ENCODE measurements at regions not wholly inside any gene's neighbourhood (a gene's known extent, or its start where the extent isn't known, plus 50 kb on each side); places are given as distances from the start of the nearest gene placed in this dataset.

DNA sequence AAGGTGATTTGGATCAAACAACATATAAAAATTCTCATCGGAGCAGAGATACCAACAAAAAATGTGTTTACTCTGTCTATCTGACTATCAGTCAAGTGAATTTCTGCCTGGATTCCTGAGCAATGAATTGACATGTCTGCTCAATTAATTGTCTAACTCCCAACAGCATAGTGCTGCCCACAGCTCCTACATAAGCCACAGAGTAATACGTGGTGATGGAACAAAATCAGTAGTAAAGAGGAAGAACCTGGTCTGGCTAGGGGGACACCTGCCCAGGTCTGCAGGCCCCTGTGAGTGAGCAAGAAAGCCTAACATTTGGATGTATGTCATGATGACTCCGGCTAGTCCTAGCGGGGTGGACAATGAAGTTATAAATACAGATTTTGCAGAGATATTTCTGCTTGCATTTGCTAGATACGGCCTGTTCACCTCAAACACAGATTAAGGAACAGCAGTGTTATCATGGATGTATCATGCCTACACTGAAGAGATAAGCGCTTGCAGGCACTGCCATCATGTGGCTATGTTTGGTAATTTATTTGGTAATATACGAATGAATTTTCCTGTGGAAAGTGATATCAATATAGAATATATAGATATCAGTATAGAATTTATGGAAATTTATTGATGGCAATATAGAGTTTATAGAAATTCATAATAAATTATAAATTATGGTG lies 69.6 kb upstream of the LRRC8B start:
- DNase-seq = no peak
- Histone ChIP-seq H3K9me3 (replicated peaks) (no peaks in the 10 kb centered on the region), H3K27ac (replicated peaks) (no peak overlapping the region), H3K4me3 (no peak overlapping the region), H3K27me3 (ENCODE audit: low read depth) (no peaks in the 10 kb centered on the region), H3K36me3 (no peaks in the 10 kb centered on the region), H3K4me1 (no peaks in the 10 kb centered on the region)
- TF ChIP-seq, protein P1, sequence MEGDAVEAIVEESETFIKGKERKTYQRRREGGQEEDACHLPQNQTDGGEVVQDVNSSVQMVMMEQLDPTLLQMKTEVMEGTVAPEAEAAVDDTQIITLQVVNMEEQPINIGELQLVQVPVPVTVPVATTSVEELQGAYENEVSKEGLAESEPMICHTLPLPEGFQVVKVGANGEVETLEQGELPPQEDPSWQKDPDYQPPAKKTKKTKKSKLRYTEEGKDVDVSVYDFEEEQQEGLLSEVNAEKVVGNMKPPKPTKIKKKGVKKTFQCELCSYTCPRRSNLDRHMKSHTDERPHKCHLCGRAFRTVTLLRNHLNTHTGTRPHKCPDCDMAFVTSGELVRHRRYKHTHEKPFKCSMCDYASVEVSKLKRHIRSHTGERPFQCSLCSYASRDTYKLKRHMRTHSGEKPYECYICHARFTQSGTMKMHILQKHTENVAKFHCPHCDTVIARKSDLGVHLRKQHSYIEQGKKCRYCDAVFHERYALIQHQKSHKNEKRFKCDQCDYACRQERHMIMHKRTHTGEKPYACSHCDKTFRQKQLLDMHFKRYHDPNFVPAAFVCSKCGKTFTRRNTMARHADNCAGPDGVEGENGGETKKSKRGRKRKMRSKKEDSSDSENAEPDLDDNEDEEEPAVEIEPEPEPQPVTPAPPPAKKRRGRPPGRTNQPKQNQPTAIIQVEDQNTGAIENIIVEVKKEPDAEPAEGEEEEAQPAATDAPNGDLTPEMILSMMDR (IDR thresholded peaks at IDR 0.05; ENCODE audit: borderline replicate concordance) = peak; percentile 72
- intact Hi-C loops (cut with micrococcal nuclease) = loop anchor here (5.0 kb wide), 1 partner anchor 453 kb away; no protein-coding TSS in a partner anchor

DNA sequence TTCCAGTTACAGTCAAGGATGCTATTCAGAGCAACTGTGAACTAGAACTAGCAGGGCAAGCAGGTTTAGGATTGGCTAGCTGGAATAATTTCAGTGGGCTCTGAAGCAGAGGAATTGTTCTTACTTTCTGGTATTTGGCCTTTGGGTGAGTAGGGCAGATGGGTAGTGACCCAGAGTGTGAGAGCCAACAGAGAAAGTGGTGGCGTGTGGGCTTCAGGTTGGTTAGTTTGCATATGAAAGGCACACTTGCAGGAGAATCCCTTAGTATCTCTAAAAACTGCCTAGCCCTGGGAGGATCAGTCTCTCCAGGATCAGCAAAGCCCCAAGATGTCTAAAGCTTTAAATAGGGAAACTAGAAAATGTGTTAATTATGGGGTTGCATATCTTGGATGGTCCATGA lies 67.6 kb upstream of the LRRC8B start:
- H3K9me3 ChIP-seq (replicated peaks) = no peaks in the 10 kb centered on the region
- intact Hi-C loops (cut with micrococcal nuclease) = no loop called here

DNA sequence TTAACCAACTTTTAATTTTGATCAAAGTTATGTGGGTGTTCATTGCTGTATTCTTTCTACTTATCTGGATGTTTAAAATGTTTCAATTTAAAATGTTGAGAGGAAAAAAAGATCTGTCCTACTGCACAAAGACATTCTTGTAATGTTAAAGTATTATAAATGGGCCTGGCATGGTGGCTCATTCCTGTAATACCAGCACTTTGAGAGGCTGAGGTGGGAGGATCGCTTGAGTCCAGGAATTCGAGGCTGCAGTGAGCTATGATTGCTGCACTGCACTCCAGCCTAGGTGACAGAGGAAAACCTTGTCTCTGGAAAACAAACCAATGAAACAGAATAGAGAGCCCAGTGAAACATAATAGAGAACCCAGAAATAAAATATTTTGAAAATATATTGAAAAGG lies 65.5 kb upstream of the LRRC8B start:
- Histone ChIP-seq H3K4me1 (no peaks in the 10 kb centered on the region), H3K9me3 (replicated peaks) (no peaks in the 10 kb centered on the region), H3K4me3 (no peak overlapping the region), H3K27ac (replicated peaks) (no peak overlapping the region), H3K36me3 (no peaks in the 10 kb centered on the region), H3K27me3 (ENCODE audit: low read depth) (peaks cover 12% of the 10 kb centered on the region)
- intact Hi-C loops (cut with micrococcal nuclease) = no loop called here
- TF ChIP-seq, protein P1 (IDR thresholded peaks at IDR 0.05; ENCODE audit: borderline replicate concordance) = no peak
- DNase-seq = no peak

More for the DNA sequence above, 67.6 kb upstream of the LRRC8B start:
- Histone ChIP-seq H3K4me3 (no peak overlapping the region), H3K27ac (replicated peaks) (no peak overlapping the region), H3K36me3 (no peaks in the 10 kb centered on the region), H3K4me1 (no peaks in the 10 kb centered on the region), H3K27me3 (ENCODE audit: low read depth) (no peaks in the 10 kb centered on the region)
- no peak for DNase-seq
- TF ChIP-seq, protein P1 (IDR thresholded peaks at IDR 0.05; ENCODE audit: borderline replicate concordance) = no peak

DNA sequence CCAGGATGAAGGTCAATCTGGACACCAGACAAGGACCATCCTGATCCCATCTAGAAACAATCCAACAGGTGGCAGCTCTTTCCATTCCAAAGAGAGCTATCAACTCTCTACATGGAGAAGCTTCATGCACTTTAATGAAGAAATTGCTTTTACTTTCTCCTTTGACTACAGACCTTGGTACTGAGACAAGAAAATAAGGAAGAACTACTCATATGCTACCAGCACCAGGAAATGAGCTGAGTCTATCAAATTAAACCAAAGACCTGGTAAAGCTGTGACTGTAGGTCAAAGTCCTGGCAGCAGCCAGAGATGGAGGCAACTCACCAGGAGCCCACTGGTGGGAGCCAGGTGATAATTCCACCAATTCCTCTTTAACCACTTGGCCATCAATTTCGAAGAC lies 64.3 kb upstream of the LRRC8B start:
- no peak overlapping the region for H3K4me3 ChIP-seq
- peaks cover 15% of the 10 kb centered on the region for H3K27me3 ChIP-seq (ENCODE audit: low read depth)
- H3K36me3 ChIP-seq = no peaks in the 10 kb centered on the region
- H3K4me1 ChIP-seq = no peaks in the 10 kb centered on the region
- no peak for DNase-seq
- no peak overlapping the region for H3K27ac ChIP-seq (replicated peaks)
- TF ChIP-seq, protein P1 (IDR thresholded peaks at IDR 0.05; ENCODE audit: borderline replicate concordance) = no peak
- intact Hi-C loops (cut with micrococcal nuclease) = no loop called here
- no peaks in the 10 kb centered on the region for H3K9me3 ChIP-seq (replicated peaks)

DNA sequence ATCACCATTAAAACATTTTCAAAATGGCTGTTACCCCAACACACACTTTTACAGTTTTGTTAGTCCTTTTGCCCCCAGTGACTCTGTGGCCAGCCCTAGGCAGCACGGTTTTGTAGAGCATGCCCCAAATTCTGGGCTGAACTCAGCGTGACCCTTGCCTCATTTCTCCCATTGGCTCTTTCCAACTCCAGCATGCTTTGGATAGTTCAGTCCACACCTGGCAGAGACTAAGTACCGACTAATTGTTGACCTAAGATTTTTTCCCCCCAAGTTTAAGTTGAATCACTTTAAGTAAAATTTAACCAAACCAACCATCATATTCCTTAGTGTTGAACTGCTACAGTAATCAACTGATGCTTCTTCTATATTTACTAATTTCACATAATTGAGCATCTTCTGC lies 62.4 kb upstream of the LRRC8B start:
- no peak for DNase-seq
- H3K27ac ChIP-seq (replicated peaks) = no peak overlapping the region
- no peaks in the 10 kb centered on the region for H3K36me3 ChIP-seq
- TF ChIP-seq, protein P1 (IDR thresholded peaks at IDR 0.05; ENCODE audit: borderline replicate concordance) = no peak
- peaks cover 15% of the 10 kb centered on the region for H3K27me3 ChIP-seq (ENCODE audit: low read depth)
- intact Hi-C loops (cut with micrococcal nuclease) = no loop called here
- no peaks in the 10 kb centered on the region for H3K9me3 ChIP-seq (replicated peaks)
- no peaks in the 10 kb centered on the region for H3K4me1 ChIP-seq
- no peak overlapping the region for H3K4me3 ChIP-seq

All from left ventricle myocardium inferior (tissue), 1 donor.